GM12891 (cell line): ENCODE measurements at regions not wholly inside any gene's neighbourhood (a gene's known extent, or its start where the extent isn't known, plus 50 kb on each side); places are given as distances from the start of the nearest gene placed in this dataset.

ENCODE experiments used
- POLR2A ChIP-seq: IDR thresholded peaks from 2 replicates; pipeline ENCODE4 v1.6.1; 2011; ENCODE audit warnings: low read depth, low read length, control low read depth
- POLR2AphosphoS5 ChIP-seq: IDR thresholded peaks from 2 replicates; pipeline ENCODE4 v1.6.1; 2011; ENCODE audit warnings: low read depth, low read length, control low read depth
- TAF1 ChIP-seq: IDR thresholded peaks from 2 replicates; pipeline ENCODE4 v1.6.1; 2011; ENCODE audit warnings: low read depth, low read length, control low read depth

GRCh38 chr2:236354056-236354940, 90.1 kb upstream of the ASB18 start:
- no peak for TF ChIP-seq POLR2A
- no peak for TF ChIP-seq POLR2AphosphoS5
- TF ChIP-seq TAF1, result no peak
